Astrocyte (in vitro differentiated cells and primary cell): ENCODE measurements at regions not wholly inside any gene's neighbourhood (a gene's known extent, or its start where the extent isn't known, plus 50 kb on each side); places are given as distances from the start of the nearest gene placed in this dataset.
"Not testable (repeated sequence)": the region's sequence is repeated elsewhere in the genome, so short reads cannot be mapped to it uniquely, and the experiment has no call there.

Experiments used
- DNase-seq: peaks from one replicate; pipeline ENCODE4 v3.0.0-alpha.2; 2010; ENCODE audit warnings: low read depth
- FAIRE-seq: peaks from 2 replicates; lab custom pipeline; 2011; peaks lifted over from hg19 to GRCh38; lab: Jason Lieb, UNC
- H2AFZ ChIP-seq: 2 replicates; pipeline ENCODE4 v1.6.0; 2012; ENCODE audit warnings: low read depth, low read length, inconsistent platforms
- H3K27ac ChIP-seq: 2 replicates; pipeline ENCODE4 v1.5.1; 2011; ENCODE audit warnings: low read depth, low read length, inconsistent platforms
- H3K27me3 ChIP-seq: 2 replicates; pipeline ENCODE4 v1.6.0; 2011; ENCODE audit warnings: low read length, inconsistent platforms; ENCODE audit not compliant: insufficient read depth
- H3K36me3 ChIP-seq: 2 replicates; pipeline ENCODE4 v1.5.1; 2011; ENCODE audit warnings: low read length, inconsistent platforms; ENCODE audit not compliant: insufficient read depth
- H3K4me1 ChIP-seq: 2 replicates; pipeline ENCODE4 v1.5.1; 2011; ENCODE audit warnings: low read length, inconsistent platforms; ENCODE audit not compliant: insufficient read depth
- H3K4me2 ChIP-seq: 2 replicates; pipeline ENCODE4 v1.6.0; 2012; ENCODE audit warnings: low read length, inconsistent platforms
- H3K4me3 ChIP-seq: 2 replicates; pipeline ENCODE4 v1.5.1; 2011; ENCODE audit warnings: low read depth, mild to moderate bottlenecking, low read length, inconsistent platforms; ENCODE audit not compliant: insufficient read depth
- H3K79me2 ChIP-seq: 2 replicates; pipeline ENCODE4 v1.6.0; 2012; ENCODE audit warnings: mild to moderate bottlenecking, low read length, inconsistent platforms; ENCODE audit not compliant: insufficient read depth
- H3K9ac ChIP-seq: 2 replicates; pipeline ENCODE4 v1.6.0; 2012; ENCODE audit warnings: mild to moderate bottlenecking, low read length, inconsistent platforms
- H3K9me3 ChIP-seq: 2 replicates; pipeline ENCODE4 v1.5.1; 2012; ENCODE audit warnings: low read depth, mild to moderate bottlenecking, low read length, inconsistent platforms; ENCODE audit not compliant: insufficient read depth
- H4K20me1 ChIP-seq: 2 replicates; pipeline ENCODE4 v1.6.0; 2012; ENCODE audit warnings: low read length, inconsistent platforms; ENCODE audit not compliant: insufficient read depth
- H3K27ac Mint-ChIP-seq: one replicate; pipeline ENCODE4 v1.8.0; 2021; ENCODE audit warnings: mild to moderate bottlenecking, mixed read lengths; ENCODE audit not compliant: unreplicated experiment
- H3K27me3 Mint-ChIP-seq: one replicate; pipeline ENCODE4 v1.8.0; 2021; ENCODE audit warnings: low read depth, mixed read lengths; ENCODE audit not compliant: unreplicated experiment
- H3K36me3 Mint-ChIP-seq: one replicate; pipeline ENCODE4 v1.8.0; 2021; ENCODE audit warnings: low read depth, mixed read lengths; ENCODE audit not compliant: unreplicated experiment
- H3K4me1 Mint-ChIP-seq: one replicate; pipeline ENCODE4 v1.8.0; 2021; ENCODE audit warnings: low read depth, mixed read lengths; ENCODE audit not compliant: unreplicated experiment
- H3K4me3 Mint-ChIP-seq: one replicate; pipeline ENCODE4 v1.8.0; 2021; ENCODE audit warnings: mild to moderate bottlenecking, moderate library complexity, mixed read lengths; ENCODE audit not compliant: unreplicated experiment
- H3K9me3 Mint-ChIP-seq: one replicate; pipeline ENCODE4 v1.8.0; 2021; ENCODE audit warnings: mild to moderate bottlenecking, mixed read lengths; ENCODE audit not compliant: unreplicated experiment
- EZH2 ChIP-seq: IDR thresholded peaks from 2 replicates; pipeline ENCODE4 v1.6.1; 2012; ENCODE audit warnings: mild to moderate bottlenecking, low read length, inconsistent platforms; ENCODE audit not compliant: insufficient read depth
- TF ChIP-seq, protein P1 (sequence below): IDR thresholded peaks from 2 replicates; pipeline ENCODE4 v1.5.1; 2011; ENCODE audit warnings: low read depth, mild to moderate bottlenecking, inconsistent platforms, low read length, moderate library complexity; ENCODE audit not compliant: insufficient read depth

DNA sequence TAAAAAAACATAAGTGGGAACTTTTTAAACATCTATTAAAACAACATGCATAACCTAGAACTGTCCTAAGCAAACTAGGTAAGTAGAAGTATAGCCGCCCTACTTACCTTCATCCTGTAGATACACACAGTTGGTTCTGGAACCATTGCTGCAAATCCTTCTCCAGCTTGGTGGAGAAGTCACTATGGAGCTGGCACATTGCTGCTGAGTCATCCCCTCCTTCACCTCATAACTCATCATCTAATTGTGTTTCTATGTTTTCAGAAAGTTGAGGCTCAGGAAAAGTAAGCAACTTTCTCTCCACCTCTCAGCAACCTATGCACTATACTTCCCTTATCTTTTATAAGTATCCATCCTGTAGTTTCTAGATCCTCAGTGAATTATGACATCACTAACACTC, 269.8 kb upstream of the MMADHC start:
- no peak overlapping the region for H2AFZ ChIP-seq
- H3K27me3 Mint-ChIP-seq = no peaks in the 10 kb centered on the region
- peaks cover 30% of the 10 kb centered on the region for H3K4me1 Mint-ChIP-seq
- H3K9ac ChIP-seq = no peak overlapping the region
- no peaks in the 10 kb centered on the region for H3K36me3 Mint-ChIP-seq
- H3K27me3 ChIP-seq = no peaks in the 10 kb centered on the region
- no peak overlapping the region for H3K4me3 ChIP-seq
- no peak overlapping the region for H3K4me3 Mint-ChIP-seq
- H3K4me1 ChIP-seq = peaks cover 18% of the 10 kb centered on the region
- no peak overlapping the region for H3K27ac ChIP-seq
- H4K20me1 ChIP-seq = no peaks in the 10 kb centered on the region
- no peak overlapping the region for H3K27ac Mint-ChIP-seq
- no peaks in the 10 kb centered on the region for H3K9me3 ChIP-seq
- H3K79me2 ChIP-seq = no peaks in the 10 kb centered on the region
- peak; percentile 27 for DNase-seq
- H3K9me3 Mint-ChIP-seq = peaks cover 2% of the 10 kb centered on the region
- H3K4me2 ChIP-seq = no peak overlapping the region
- peak; percentile 34 for FAIRE-seq
- H3K36me3 ChIP-seq = no peaks in the 10 kb centered on the region
- no peak for TF ChIP-seq EZH2
- TF ChIP-seq, protein P1, sequence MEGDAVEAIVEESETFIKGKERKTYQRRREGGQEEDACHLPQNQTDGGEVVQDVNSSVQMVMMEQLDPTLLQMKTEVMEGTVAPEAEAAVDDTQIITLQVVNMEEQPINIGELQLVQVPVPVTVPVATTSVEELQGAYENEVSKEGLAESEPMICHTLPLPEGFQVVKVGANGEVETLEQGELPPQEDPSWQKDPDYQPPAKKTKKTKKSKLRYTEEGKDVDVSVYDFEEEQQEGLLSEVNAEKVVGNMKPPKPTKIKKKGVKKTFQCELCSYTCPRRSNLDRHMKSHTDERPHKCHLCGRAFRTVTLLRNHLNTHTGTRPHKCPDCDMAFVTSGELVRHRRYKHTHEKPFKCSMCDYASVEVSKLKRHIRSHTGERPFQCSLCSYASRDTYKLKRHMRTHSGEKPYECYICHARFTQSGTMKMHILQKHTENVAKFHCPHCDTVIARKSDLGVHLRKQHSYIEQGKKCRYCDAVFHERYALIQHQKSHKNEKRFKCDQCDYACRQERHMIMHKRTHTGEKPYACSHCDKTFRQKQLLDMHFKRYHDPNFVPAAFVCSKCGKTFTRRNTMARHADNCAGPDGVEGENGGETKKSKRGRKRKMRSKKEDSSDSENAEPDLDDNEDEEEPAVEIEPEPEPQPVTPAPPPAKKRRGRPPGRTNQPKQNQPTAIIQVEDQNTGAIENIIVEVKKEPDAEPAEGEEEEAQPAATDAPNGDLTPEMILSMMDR = no peak

DNA sequence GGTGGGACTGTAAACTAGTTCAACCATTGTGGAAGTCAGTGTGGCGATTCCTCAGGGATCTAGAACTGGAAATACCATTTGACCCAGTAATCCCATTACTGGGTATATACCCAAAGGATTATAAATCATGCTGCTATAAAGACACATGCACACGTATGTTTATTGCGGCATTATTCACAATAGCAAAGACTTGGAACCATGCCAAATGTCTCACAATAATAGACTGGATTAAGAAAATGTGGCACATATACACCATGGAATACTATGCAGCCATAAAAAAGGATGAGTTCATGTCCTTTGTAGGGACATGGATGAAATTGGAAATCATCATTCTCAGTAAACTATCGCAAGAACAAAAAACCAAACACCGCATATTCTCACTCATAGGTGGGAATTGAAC, 268.3 kb upstream of the MMADHC start:
- not testable (repeated sequence) for H2AFZ ChIP-seq, H3K4me2 ChIP-seq, H3K9me3 ChIP-seq, DNase-seq, H3K4me3 Mint-ChIP-seq, H3K79me2 ChIP-seq, H4K20me1 ChIP-seq, H3K27me3 Mint-ChIP-seq, H3K9ac ChIP-seq, H3K36me3 ChIP-seq, H3K27me3 ChIP-seq, FAIRE-seq, H3K27ac Mint-ChIP-seq, H3K27ac ChIP-seq, H3K36me3 Mint-ChIP-seq, H3K4me3 ChIP-seq, H3K9me3 Mint-ChIP-seq
- H3K4me1 ChIP-seq = peaks cover 14% of the 10 kb centered on the region
- peaks cover 26% of the 10 kb centered on the region for H3K4me1 Mint-ChIP-seq

DNA sequence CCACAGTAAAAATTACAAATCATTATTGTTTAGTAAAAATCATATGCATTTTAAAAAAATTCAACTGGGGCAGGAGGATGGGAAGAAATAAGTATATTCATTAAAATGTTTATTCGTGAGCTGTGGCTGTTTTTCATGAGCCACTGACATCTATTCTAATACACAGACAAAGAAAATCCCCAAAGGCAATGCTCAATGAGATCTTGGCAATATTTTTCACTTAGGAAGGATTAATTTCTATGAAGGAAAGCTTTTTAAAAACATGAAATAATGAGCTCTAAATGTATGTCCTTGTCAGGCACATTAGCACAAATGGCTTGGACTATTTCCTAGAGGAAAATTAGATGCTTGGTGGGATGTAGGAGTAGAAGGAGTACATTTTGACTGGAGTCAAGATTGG, 262.0 kb upstream of the MMADHC start:
- H3K9ac ChIP-seq = no peak overlapping the region
- H4K20me1 ChIP-seq = no peaks in the 10 kb centered on the region
- TF ChIP-seq, protein P1 = no peak
- no peak for TF ChIP-seq EZH2
- H2AFZ ChIP-seq = no peak overlapping the region
- Mint-ChIP-seq H3K9me3 (peaks cover 3% of the 10 kb centered on the region), H3K4me1 (no peaks in the 10 kb centered on the region), H3K27me3 (no peaks in the 10 kb centered on the region), H3K27ac (no peak overlapping the region), H3K36me3 (peaks cover 3% of the 10 kb centered on the region), H3K4me3 (no peak overlapping the region)
- H3K27me3 ChIP-seq = no peaks in the 10 kb centered on the region
- FAIRE-seq (no peak), DNase-seq (no peak)
- no peaks in the 10 kb centered on the region for H3K9me3 ChIP-seq
- H3K79me2 ChIP-seq = no peaks in the 10 kb centered on the region
- H3K4me1 ChIP-seq = no peaks in the 10 kb centered on the region
- H3K4me2 ChIP-seq = no peak overlapping the region
- no peak overlapping the region for H3K4me3 ChIP-seq
- no peak overlapping the region for H3K27ac ChIP-seq
- no peaks in the 10 kb centered on the region for H3K36me3 ChIP-seq
